Fibroblast of gingiva (primary cell): ENCODE measurements at regions not wholly inside any gene's neighbourhood (a gene's known extent, or its start where the extent isn't known, plus 50 kb on each side); places are given as distances from the start of the nearest gene placed in this dataset.
"Not testable (repeated sequence)": the region's sequence is repeated elsewhere in the genome, so short reads cannot be mapped to it uniquely, and the experiment has no call there.

Experiments used
- DNase-seq: peaks from one replicate; pipeline ENCODE4 v3.0.0-alpha.2; 2011; ENCODE audit warnings: low read depth

- DNase-seq = no peak
Observed at GRCh38 chr1:90349510-90349909, 354.6 kb downstream of the ZNF326 start.

- no peak for DNase-seq
Observed at GRCh38 chr1:90348934-90349333, 354.0 kb downstream of the ZNF326 start.

DNA sequence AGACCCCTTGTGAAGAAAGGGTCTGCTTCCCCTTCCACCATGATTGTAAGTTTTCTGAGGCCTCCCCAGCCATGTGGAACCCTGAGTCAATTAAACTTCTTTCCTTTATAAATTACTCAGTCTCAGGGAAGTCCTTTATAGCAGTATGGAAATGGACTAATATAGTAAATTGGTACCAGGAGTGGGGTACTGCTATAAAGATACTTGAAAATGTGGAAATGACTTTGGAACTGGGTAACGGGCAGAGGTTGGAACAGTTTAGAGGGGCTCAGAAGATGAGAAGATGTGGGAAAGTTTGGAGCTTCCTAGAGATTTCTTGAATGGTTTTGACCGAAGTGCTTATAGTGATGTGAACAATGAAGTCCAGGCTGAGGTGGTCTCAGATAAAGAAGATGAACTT is 353.5 kb downstream of the ZNF326 start:
- DNase-seq = not testable (repeated sequence)

- no peak for DNase-seq
Observed at GRCh38 chr1:90347366-90347765, 352.5 kb downstream of the ZNF326 start.

DNA sequence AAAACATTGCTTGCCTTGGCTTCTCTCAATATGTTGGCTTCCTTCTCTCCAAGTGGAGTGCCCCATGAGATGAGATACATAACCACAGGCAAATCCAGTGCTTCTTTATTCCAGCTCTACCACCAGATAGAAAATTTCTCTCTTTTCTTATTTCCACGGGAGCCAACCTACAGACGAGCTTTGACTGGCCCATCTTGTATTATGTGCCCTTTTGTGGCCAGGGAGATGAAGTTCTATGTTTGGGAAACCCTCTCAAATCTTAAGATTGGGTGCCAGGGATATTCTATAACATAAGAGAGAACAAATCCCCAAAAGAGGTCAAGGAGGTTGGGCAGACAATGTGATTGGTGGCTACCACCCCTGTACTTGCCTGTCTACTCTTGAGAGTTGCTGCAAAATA is 351.8 kb downstream of the ZNF326 start:
- no peak for DNase-seq

DNA sequence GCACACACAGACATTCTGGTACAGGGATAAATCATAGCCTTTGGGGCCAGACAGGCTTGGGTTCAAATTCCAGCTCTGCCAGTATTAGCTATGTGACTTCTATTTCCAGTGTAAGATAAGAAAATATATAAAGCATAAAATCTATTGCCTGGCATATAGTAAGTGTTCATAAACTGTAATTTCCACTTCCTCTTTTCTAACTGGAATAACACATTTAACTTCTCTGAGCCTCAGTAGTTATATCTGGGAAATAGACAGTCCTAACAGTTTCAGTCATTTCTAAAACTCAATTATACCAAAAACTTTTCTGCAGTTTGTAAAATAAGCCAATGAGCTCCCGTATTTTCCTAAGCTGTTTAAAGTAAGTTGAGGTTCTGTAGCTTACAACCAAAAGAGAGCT is 351.4 kb downstream of the ZNF326 start:
- no peak for DNase-seq

GRCh38 chr1:90344963-90345730 is 350.2 kb downstream of the ZNF326 start:
- DNase-seq = no peak

DNA sequence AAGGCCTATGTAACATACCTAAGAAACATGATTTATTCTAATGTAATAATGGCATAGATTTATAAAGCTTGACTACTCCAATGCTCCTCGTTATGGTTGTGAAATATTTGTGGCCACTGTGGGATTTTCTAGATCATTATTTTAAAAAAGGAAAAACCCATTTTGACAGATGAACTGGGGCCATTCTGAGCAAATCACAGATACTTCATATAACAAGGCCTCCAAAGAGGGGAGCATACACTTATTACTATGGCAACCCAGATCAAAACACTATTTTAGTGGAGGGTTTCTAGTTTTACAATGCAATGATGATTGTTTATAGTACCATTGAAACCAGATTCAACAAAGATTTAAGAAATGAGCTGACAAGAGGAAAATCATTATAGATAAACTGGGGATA is 346.6 kb downstream of the ZNF326 start:
- DNase-seq = no peak

- DNase-seq = no peak
Observed at GRCh38 chr1:90340606-90341005, 345.7 kb downstream of the ZNF326 start.

GRCh38 chr1:90339811-90340210 is 344.9 kb downstream of the ZNF326 start:
- no peak for DNase-seq

DNA sequence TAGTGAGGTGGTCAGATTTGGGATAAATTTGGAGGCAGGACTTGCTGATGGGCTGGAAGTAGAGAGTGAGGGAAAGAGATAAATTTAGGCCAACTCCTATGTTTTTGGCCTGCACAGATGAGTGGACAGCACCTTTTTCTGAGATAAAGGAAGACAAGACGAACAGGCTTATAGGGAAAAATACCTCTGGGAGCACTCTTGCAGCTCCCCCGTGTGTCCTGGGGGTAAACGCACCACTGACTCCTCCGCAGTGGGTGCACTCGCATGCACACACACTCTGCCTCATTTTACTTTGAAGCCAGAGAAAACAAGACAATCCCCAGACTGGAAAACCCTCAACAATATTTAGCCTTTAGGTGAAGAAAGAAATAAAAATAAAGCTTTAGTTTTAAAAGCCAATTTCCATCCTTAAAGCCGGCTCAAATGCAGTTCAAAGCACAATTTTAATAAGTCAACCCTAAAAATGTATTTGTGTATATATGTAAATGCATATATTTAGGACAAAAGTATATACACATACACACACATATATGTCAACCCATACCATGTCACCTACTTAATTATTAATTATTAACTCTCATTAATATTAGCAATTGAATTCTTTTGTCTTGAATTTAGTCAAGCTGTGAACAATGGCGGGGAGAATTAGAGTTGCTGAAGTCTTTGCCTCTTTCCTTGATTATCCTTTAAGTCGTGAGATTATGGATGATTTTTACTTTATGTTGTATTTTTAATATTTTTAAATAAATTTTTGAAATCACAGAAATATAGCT is 341.8 kb downstream of the ZNF326 start:
- DNase-seq = no peak

- no peak for DNase-seq
Observed at GRCh38 chr1:90335558-90335957, 340.6 kb downstream of the ZNF326 start.

- no peak for DNase-seq
Observed at GRCh38 chr1:90334137-90334536, 339.2 kb downstream of the ZNF326 start.

- DNase-seq = no peak
Observed at GRCh38 chr1:90325168-90325567, 330.3 kb downstream of the ZNF326 start.

GRCh38 chr1:90322186-90322585 is 327.3 kb downstream of the ZNF326 start:
- no peak for DNase-seq

GRCh38 chr1:90319918-90320317 is 325.0 kb downstream of the ZNF326 start:
- DNase-seq = no peak

GRCh38 chr1:90318431-90318830 is 323.5 kb downstream of the ZNF326 start:
- DNase-seq = no peak

DNA sequence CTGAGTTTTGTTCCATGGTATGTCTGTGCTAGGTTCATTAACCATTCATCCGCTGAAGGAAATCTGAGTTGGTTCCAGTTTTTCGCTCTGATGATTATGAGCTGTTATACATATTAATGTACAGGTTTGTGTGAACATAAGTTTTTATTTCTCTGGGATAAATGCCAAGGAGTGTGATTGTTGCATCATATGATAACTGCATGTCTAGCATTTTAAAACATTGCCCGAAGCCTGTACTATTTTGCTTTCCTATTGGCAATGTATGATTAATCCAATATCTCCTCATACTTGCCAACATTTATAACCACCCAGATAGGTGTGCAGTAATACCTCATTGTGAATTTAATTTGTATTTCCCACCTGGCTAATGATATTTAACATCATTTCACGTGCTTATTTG is 322.7 kb downstream of the ZNF326 start:
- no peak for DNase-seq

DNA sequence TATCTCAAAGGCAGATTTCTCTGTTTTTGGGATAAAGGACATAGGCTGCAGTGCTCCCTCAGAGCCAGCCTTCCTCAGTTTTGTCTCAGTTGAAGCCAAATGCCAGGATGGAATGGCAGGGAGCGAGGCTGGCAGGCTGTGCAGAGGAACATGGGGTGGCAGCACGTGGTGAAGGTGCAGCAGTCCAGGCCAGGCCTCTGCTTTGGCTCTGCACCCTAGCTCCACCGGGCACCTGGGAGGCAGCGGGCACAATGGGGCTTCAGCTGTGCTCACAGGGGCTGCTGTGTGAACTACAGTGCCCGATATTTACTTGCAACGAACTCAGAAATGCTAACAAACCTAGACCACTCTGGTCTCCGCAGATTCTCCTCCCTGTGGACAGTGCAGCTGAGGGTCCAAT is 319.6 kb downstream of the ZNF326 start:
- DNase-seq = no peak

- DNase-seq = no peak
Observed at GRCh38 chr1:90313778-90314177, 318.9 kb downstream of the ZNF326 start.

DNA sequence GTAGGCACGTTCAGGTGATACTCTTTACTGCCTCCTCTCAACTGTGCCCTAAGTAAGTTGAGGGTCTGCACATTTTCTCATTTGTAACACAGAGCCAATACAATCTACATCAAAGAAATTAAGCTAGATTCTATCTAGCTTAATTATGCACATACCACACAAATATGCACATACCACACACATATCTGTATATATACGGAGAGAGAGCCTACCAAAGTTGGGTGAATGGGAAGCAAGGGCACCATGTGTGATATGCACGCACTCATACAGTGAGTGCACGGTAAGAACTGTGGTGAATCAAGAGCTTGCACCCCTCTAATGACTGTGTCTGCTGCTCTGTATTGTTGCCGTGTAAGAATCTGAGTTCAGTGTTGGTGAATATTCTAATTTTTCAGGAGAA is 314.9 kb downstream of the ZNF326 start:
- no peak for DNase-seq

DNA sequence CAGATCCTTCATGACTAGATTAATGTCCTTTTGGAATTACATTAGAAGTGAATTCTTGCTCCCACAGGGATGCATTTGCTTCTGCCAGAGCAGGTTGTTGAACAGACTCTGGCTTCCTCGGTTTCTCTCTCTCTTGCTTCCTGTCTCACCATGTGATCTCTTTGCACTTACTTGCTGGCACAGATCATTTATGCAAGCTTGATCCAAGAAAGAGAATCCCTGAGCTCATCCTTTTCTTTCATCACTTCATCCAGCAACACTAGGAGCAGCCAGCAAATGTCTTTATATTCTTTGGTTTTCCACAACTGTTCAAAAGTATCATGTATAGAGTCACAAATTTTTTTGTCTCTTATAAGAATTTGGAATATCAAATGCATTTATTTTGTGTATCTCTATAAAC is 313.5 kb downstream of the ZNF326 start:
- no peak for DNase-seq

DNA sequence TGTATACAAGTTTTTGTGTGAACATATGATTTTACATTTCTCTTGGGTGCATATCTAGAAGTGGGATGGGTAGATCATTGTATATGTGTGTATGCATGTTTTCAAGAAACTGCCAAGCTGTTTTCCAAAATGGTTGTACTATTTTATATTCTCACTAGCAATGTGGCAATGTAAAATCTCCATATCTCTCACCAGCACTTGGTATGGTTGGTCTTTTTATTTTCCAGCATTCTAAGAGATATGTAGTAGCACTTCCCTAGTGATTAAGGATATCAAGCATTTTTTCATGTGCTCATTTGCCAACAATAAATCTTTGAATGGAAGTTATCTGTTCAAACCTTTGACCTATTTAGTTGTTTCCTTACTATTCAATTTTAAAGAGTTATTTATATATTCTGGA is 310.7 kb downstream of the ZNF326 start:
- DNase-seq = no peak

GRCh38 chr1:90296327-90296726 is 301.4 kb downstream of the ZNF326 start:
- DNase-seq = no peak
